Natural killer cell (primary cell): ENCODE measurements at regions not wholly inside any gene's neighbourhood (a gene's known extent, or its start where the extent isn't known, plus 50 kb on each side); places are given as distances from the start of the nearest gene placed in this dataset.
A peak's percentile ranks its signal among the peaks of the same experiment; 100 is the strongest.

ENCODE experiments used
- ATAC-seq, 3 donors: fragments of 150-1000 bp in 2 of 3; fragments of 200-7000 bp in 1 of 3; cut with Tn5 transposase; 1 replicate in 1 of 3; 2 replicates in 2 of 3; pipeline ENCODE4 v1.10.0; 2021; ENCODE audit warnings: mild to moderate bottlenecking in 2 of 3, moderate library complexity in 2 of 3
- DNase-seq, 2 donors: peaks; one replicate each; pipeline versions ENCODE4 v3.0.0 to v3.0.0-alpha.2; 2013 to 2021; ENCODE audit warnings: mixed read lengths in 1 of 2
- H3K27ac ChIP-seq: one replicate; pipeline ENCODE4 v1.5.1; 2013; ENCODE audit warnings: mild to moderate bottlenecking, low read length
- H3K27me3 ChIP-seq: one replicate; pipeline ENCODE4 v1.6.1; 2013; ENCODE audit warnings: low read length; ENCODE audit not compliant: control insufficient read depth, insufficient read depth
- H3K36me3 ChIP-seq: one replicate; pipeline ENCODE4 v1.6.1; 2013; ENCODE audit warnings: low read length; ENCODE audit not compliant: control insufficient read depth, insufficient read depth
- H3K4me1 ChIP-seq: one replicate; pipeline ENCODE4 v1.6.1; 2013; ENCODE audit warnings: low read length; ENCODE audit not compliant: control insufficient read depth, insufficient read depth
- H3K4me3 ChIP-seq: one replicate; pipeline ENCODE4 v1.5.1; 2013; ENCODE audit warnings: low read length
- H3K9me3 ChIP-seq: one replicate; pipeline ENCODE4 v1.6.1; 2013; ENCODE audit warnings: low read length; ENCODE audit not compliant: control insufficient read depth, insufficient read depth
- H3K27ac Mint-ChIP-seq, 2 donors: one replicate each; pipeline ENCODE4 v1.8.0; 2022; ENCODE audit warnings: mild to moderate bottlenecking in 2 of 2, mixed read lengths in 2 of 2, moderate library complexity in 1 of 2
- H3K27me3 Mint-ChIP-seq, 2 donors: one replicate each; pipeline ENCODE4 v1.8.0; 2022; ENCODE audit warnings: low read depth in 2 of 2, mixed read lengths in 2 of 2
- H3K36me3 Mint-ChIP-seq: one replicate; pipeline ENCODE4 v1.8.0; 2022; ENCODE audit warnings: mixed read lengths
- H3K4me1 Mint-ChIP-seq, 2 donors: one replicate each; pipeline ENCODE4 v1.8.0; 2022; ENCODE audit warnings: mixed read lengths in 2 of 2
- H3K4me3 Mint-ChIP-seq: one replicate; pipeline ENCODE4 v1.8.0; 2022; ENCODE audit warnings: mild to moderate bottlenecking, moderate library complexity, mixed read lengths
- H3K9me3 Mint-ChIP-seq, 2 donors: one replicate each; pipeline ENCODE4 v1.8.0; 2022; ENCODE audit warnings: mixed read lengths in 2 of 2
- whole genome bisulfite sequencing: methylation state at CpG from one replicate; pipeline ENCODE4 v1.1.7; 2013; ENCODE audit warnings: missing lambda C conversion rate; ENCODE audit not compliant: insufficient coverage; 5-methylcytosine and 5-hydroxymethylcytosine counted together
- intact Hi-C: fragments of 100-400 bp; cut with micrococcal nuclease; formaldehyde crosslinking; loops from one replicate; pipeline ENCODE4 v1.14.2; 2022
- TF ChIP-seq, protein P1 (sequence below): fragments of 200-600 bp; IDR thresholded peaks from one replicate; pipeline ENCODE4 v1.8.0; 2022; ENCODE audit warnings: antibody characterized with exemption

GRCh38 chr18:29191263-29191662 lies 1014.3 kb upstream of the CDH2 start:
- intact Hi-C loops = no loop called here
- DNase-seq (no peak), ATAC-seq (no peak)
- TF ChIP-seq, protein P1, sequence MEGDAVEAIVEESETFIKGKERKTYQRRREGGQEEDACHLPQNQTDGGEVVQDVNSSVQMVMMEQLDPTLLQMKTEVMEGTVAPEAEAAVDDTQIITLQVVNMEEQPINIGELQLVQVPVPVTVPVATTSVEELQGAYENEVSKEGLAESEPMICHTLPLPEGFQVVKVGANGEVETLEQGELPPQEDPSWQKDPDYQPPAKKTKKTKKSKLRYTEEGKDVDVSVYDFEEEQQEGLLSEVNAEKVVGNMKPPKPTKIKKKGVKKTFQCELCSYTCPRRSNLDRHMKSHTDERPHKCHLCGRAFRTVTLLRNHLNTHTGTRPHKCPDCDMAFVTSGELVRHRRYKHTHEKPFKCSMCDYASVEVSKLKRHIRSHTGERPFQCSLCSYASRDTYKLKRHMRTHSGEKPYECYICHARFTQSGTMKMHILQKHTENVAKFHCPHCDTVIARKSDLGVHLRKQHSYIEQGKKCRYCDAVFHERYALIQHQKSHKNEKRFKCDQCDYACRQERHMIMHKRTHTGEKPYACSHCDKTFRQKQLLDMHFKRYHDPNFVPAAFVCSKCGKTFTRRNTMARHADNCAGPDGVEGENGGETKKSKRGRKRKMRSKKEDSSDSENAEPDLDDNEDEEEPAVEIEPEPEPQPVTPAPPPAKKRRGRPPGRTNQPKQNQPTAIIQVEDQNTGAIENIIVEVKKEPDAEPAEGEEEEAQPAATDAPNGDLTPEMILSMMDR = no peak
- Mint-ChIP-seq H3K27me3 (no peaks in the 10 kb centered on the region), H3K4me1 (peaks cover 1 to 3% of the 10 kb centered on the region in 2 donors), H3K27ac (no peak overlapping the region), H3K36me3 (no peaks in the 10 kb centered on the region), H3K4me3 (no peak overlapping the region), H3K9me3 (peaks cover 0 to 4% of the 10 kb centered on the region in 2 donors)
- Histone ChIP-seq H3K4me1 (no peaks in the 10 kb centered on the region), H3K27ac (no peak overlapping the region), H3K27me3 (no peaks in the 10 kb centered on the region), H3K4me3 (no peak overlapping the region), H3K9me3 (no peaks in the 10 kb centered on the region), H3K36me3 (no peaks in the 10 kb centered on the region)
- WGBS = 86% methylated on average over 3 of the region's 3 CpGs

DNA sequence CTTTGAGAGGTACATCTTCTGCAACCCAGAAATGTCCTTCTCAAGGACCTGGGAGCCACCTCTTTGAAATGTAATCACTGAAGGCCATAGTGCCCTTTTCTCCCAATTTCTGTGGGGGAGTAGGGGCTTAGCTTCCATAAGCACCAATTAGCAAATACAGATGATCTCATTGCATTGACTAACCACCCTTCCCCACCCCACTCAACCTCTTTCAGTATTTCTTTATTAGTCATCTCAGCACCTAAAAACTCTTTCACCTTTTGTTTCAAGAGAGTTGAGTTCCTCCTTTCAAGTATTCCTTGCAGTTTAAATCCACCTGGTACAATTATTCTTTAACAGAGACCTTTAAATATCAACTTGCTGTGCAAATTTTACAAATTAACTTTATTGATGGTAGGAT lies 1011.8 kb upstream of the CDH2 start:
- H3K27me3 Mint-ChIP-seq = no peaks in the 10 kb centered on the region
- DNase-seq (no peak), ATAC-seq (no peak)
- no peak overlapping the region for H3K27ac Mint-ChIP-seq
- H3K4me3 Mint-ChIP-seq = no peak overlapping the region
- no peaks in the 10 kb centered on the region for H3K4me1 ChIP-seq
- H3K4me1 Mint-ChIP-seq = peaks cover 11 to 13% of the 10 kb centered on the region in 2 donors
- intact Hi-C loops = no loop called here
- no peak overlapping the region for H3K27ac ChIP-seq
- no peaks in the 10 kb centered on the region for H3K36me3 Mint-ChIP-seq
- no peaks in the 10 kb centered on the region for H3K36me3 ChIP-seq
- peaks cover 0 to 4% of the 10 kb centered on the region in 2 donors for H3K9me3 Mint-ChIP-seq
- no peak overlapping the region for H3K4me3 ChIP-seq
- H3K9me3 ChIP-seq = no peaks in the 10 kb centered on the region
- H3K27me3 ChIP-seq = no peaks in the 10 kb centered on the region
- TF ChIP-seq, protein P1 = no peak

DNA sequence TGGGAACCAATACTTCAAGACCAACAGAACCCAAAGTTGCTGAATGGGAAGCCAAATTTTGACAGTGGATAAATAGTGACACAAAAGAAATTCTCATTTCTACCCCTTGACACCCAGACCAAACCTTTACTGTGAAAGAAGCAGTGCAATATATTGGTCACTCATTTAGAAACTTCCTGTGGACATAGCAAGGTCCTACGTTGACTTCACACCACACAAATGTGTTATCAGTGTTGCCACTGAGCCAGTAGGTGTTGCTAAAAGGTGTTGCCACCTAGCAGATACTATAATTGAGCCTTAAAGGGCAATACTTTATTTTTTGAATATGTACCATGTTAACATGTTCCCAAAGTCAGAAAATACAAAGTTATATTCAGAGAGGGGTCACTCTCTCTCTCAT lies 1008.9 kb upstream of the CDH2 start:
- Mint-ChIP-seq H3K36me3 (no peaks in the 10 kb centered on the region), H3K9me3 (peaks cover 2 to 4% of the 10 kb centered on the region in 2 donors), H3K4me1 (peaks cover 11 to 13% of the 10 kb centered on the region in 2 donors), H3K27ac (peak overlapping the region in 1 of 2 donors; percentile 41), H3K27me3 (no peaks in the 10 kb centered on the region), H3K4me3 (no peak overlapping the region)
- intact Hi-C loops = no loop called here
- 44% methylated on average over 1 of the region's 1 CpG for WGBS
- no peaks in the 10 kb centered on the region for H3K36me3 ChIP-seq
- H3K4me1 ChIP-seq = no peaks in the 10 kb centered on the region
- H3K27me3 ChIP-seq = no peaks in the 10 kb centered on the region
- TF ChIP-seq, protein P1 = no peak
- no peak for DNase-seq
- peak in 2 of 3 donors; percentile 62 to 95 for ATAC-seq
- no peaks in the 10 kb centered on the region for H3K9me3 ChIP-seq
- no peak overlapping the region for H3K4me3 ChIP-seq
- no peak overlapping the region for H3K27ac ChIP-seq

- Mint-ChIP-seq H3K4me3 (no peak overlapping the region), H3K27me3 (no peaks in the 10 kb centered on the region), H3K9me3 (peaks cover 2% of the 10 kb centered on the region in 2 donors), H3K27ac (no peak overlapping the region), H3K4me1 (peaks cover 11 to 13% of the 10 kb centered on the region in 2 donors), H3K36me3 (no peaks in the 10 kb centered on the region)
- Histone ChIP-seq H3K27me3 (no peaks in the 10 kb centered on the region), H3K36me3 (no peaks in the 10 kb centered on the region), H3K4me3 (no peak overlapping the region), H3K9me3 (no peaks in the 10 kb centered on the region), H3K27ac (no peak overlapping the region), H3K4me1 (no peaks in the 10 kb centered on the region)
- no peak for ATAC-seq
- intact Hi-C loops = no loop called here
- 88% methylated on average over 7 of the region's 7 CpGs for WGBS
- no peak for DNase-seq
- TF ChIP-seq, protein P1 = no peak
Measured at GRCh38 chr18:29184654-29185053, 1007.7 kb upstream of the CDH2 start.
